SU-DHL-6 (cell line): ENCODE measurements at regions not wholly inside any gene's neighbourhood (a gene's known extent, or its start where the extent isn't known, plus 50 kb on each side); places are given as distances from the start of the nearest gene placed in this dataset.

Experiments used
- CTCF ChIP-seq: fragments of 200-600 bp; sonication (generic); IDR thresholded peaks from one replicate; pipeline ENCODE4 v1.5.1; 2017; ENCODE audit warnings: antibody characterized with exemption, mild to moderate bottlenecking, low read length, moderate library complexity; ENCODE audit not compliant: insufficient read depth, poor library complexity, severe bottlenecking
- EZH2phosphoT487 ChIP-seq: fragments of 200-600 bp; sonication (generic), shearing (Covaris generic); conservative IDR thresholded peaks from 2 replicates; pipeline ENCODE4 v1.6.1; 2018; ENCODE audit warnings: mild to moderate bottlenecking, antibody characterized with exemption, low read length, moderate library complexity, mixed read lengths

GRCh38 chr2:234139755-234140154 lies 89.3 kb downstream of the SPP2 start:
- TF ChIP-seq CTCF (no peak), EZH2phosphoT487 (no peak)
